Tibial artery (tissue), 4 donors: ENCODE measurements at regions not wholly inside any gene's neighbourhood (a gene's known extent, or its start where the extent isn't known, plus 50 kb on each side); places are given as distances from the start of the nearest gene placed in this dataset.

ENCODE experiments used
- DNase-seq, 2 donors: peaks; one replicate each; pipeline ENCODE4 v3.0.0-alpha.2; 2019
- H3K27ac ChIP-seq, 2 donors: fragments of 200-600 bp; sonication (generic) in 1 of 2; 1 replicate in 1 of 2; 2 replicates in 1 of 2; pipeline ENCODE4 v1.5.1; 2018 to 2019; ENCODE audit warnings: mild to moderate bottlenecking in 1 of 2
- H3K27me3 ChIP-seq, 2 donors: fragments of 200-600 bp; sonication (generic) in 1 of 2; one replicate each; pipeline versions ENCODE4 v1.5.1 to v1.6.0; 2016 to 2019
- H3K36me3 ChIP-seq, 3 donors: fragments of 200-600 bp; sonication (generic) in 2 of 3; one replicate each; pipeline ENCODE4 v1.5.1; 2016 to 2019; ENCODE audit warnings: mild to moderate bottlenecking in 2 of 3
- H3K4me1 ChIP-seq, 4 donors: fragments of 200-600 bp; sonication (generic) in 2 of 4; 1 replicate in 3 of 4; 2 replicates in 1 of 4; pipeline ENCODE4 v1.5.1; 2016 to 2019
- H3K4me3 ChIP-seq, 2 donors: fragments of 200-600 bp; sonication (generic) in 1 of 2; 1 replicate in 1 of 2; 2 replicates in 1 of 2; pipeline ENCODE4 v1.5.1; 2018 to 2019; ENCODE audit warnings: mild to moderate bottlenecking in 2 of 2
- H3K9me3 ChIP-seq, 3 donors: fragments of 200-600 bp; sonication (generic) in 1 of 3; one replicate each; pipeline ENCODE4 v1.5.1; 2016 to 2019
- intact Hi-C: fragments of 100-400 bp; cut with DNase I; formaldehyde crosslinking; loops from one replicate; pipeline ENCODE4 v1.15.0; 2023; ENCODE audit warnings: low total_unique reads
- TF ChIP-seq, protein P1 (sequence below), 2 experiments: fragments of 200-600 bp in 1 of 2; fragments of 450-650 bp in 1 of 2; IDR thresholded peaks; one replicate each; pipeline ENCODE4 v1.5.1; 2017 to 2019; ENCODE audit warnings: antibody characterized with exemption in 2 of 2, mild to moderate bottlenecking in 1 of 2, moderate library complexity in 1 of 2

DNA sequence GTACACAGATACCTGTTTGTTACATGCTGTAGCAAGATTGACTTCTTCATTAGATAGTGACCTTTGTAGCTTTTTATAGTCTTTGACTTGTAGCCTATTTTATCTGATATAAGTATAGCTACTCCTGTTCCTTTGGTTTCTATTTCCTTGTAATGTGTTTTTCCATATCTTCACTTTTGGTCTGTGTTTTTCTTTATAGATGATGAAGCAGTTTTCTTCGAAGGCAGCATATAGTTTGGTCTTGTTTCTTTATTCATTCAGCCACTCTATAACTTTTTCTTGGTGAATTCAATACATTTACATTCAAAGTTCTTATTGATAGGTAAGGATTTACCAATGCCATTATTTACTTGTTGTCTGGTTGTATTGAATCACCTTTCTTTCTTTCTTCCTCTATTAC lies 1357.3 kb upstream of the EYS start:
- H3K27ac ChIP-seq, result no peak overlapping the region
- intact Hi-C loops, result no loop called here
- no peak for DNase-seq
- H3K27me3 ChIP-seq, result no peaks in the 10 kb centered on the region
- TF ChIP-seq, protein P1, sequence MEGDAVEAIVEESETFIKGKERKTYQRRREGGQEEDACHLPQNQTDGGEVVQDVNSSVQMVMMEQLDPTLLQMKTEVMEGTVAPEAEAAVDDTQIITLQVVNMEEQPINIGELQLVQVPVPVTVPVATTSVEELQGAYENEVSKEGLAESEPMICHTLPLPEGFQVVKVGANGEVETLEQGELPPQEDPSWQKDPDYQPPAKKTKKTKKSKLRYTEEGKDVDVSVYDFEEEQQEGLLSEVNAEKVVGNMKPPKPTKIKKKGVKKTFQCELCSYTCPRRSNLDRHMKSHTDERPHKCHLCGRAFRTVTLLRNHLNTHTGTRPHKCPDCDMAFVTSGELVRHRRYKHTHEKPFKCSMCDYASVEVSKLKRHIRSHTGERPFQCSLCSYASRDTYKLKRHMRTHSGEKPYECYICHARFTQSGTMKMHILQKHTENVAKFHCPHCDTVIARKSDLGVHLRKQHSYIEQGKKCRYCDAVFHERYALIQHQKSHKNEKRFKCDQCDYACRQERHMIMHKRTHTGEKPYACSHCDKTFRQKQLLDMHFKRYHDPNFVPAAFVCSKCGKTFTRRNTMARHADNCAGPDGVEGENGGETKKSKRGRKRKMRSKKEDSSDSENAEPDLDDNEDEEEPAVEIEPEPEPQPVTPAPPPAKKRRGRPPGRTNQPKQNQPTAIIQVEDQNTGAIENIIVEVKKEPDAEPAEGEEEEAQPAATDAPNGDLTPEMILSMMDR (IDR thresholded peaks at IDR 0.05), result no peak
- no peaks in the 10 kb centered on the region for H3K4me1 ChIP-seq
- peaks cover 0 to 5% (median 0%) of the 10 kb centered on the region in 3 donors for H3K9me3 ChIP-seq
- no peaks in the 10 kb centered on the region for H3K36me3 ChIP-seq
- H3K4me3 ChIP-seq, result no peak overlapping the region

DNA sequence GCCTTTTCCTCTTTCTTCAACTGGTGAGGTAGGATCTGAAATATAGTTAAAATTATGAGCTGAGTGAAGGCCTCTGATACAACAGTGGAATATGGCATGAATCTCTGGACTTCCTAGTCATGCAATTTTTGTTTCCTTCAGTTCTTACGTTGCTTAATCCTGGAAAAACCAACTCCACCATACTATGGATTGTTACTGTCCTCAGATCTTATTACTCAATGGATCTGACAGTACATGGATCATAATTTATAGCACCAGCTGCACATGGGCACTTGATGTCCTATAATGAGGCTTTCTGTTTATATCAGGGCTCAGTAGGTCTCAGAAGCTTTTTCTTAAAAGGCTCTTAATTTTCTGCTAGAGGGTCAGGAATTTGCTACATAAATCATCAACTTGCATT lies 1341.0 kb upstream of the EYS start:
- no peaks in the 10 kb centered on the region for H3K27me3 ChIP-seq
- intact Hi-C loops, result no loop called here
- no peak overlapping the region for H3K27ac ChIP-seq
- H3K36me3 ChIP-seq, result no peaks in the 10 kb centered on the region
- TF ChIP-seq, protein P1 (IDR thresholded peaks at IDR 0.05), result no peak
- H3K4me1 ChIP-seq, result no peaks in the 10 kb centered on the region
- no peaks in the 10 kb centered on the region for H3K9me3 ChIP-seq
- no peak for DNase-seq
- H3K4me3 ChIP-seq, result no peak overlapping the region

DNA sequence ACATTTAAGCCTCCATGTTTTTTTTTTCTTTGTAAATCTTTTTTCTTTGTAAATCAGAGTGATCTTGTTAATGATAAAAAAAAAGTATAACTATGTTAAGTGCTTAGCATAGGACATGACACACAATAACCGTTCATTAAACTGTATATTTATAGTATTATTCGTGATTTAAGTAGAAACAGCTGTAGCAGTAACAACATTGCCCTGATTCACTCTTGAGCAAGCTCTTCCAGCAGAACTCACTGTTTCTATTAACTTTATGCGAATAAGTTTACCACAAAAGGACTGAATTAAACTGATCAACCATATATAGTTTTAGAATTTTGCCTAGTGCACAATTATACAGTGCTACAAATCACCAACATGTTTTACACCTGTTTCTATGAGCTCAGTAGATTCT lies 1338.0 kb upstream of the EYS start:
- Histone ChIP-seq H3K4me1 (no peaks in the 10 kb centered on the region), H3K9me3 (no peaks in the 10 kb centered on the region), H3K4me3 (no peak overlapping the region), H3K27ac (no peak overlapping the region), H3K27me3 (no peaks in the 10 kb centered on the region), H3K36me3 (no peaks in the 10 kb centered on the region)
- TF ChIP-seq, protein P1 (IDR thresholded peaks at IDR 0.05), result no peak
- no peak for DNase-seq
- intact Hi-C loops, result no loop called here

DNA sequence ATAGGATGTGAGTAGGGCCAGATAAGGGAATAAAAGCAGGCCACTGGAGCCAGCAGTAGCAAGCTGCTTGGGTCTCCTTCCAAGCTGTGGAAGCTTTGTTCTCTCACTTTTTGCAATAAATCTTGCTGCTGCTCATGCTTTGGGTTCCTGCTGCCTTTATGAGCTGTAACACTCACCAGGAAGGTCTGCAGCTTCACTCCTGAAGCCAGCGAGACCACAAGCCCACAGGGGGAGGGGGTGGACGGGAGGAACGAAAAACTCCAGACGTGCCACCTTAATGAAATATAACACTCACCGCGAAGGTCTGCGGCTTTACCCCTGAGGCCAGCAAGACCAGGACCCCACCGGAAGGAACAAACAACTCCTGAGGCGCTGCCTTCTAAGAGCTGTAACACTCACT lies 1324.4 kb upstream of the EYS start:
- no peak for DNase-seq
- H3K9me3 ChIP-seq, result no peaks in the 10 kb centered on the region
- intact Hi-C loops, result no loop called here
- no peak overlapping the region for H3K27ac ChIP-seq
- H3K27me3 ChIP-seq, result no peaks in the 10 kb centered on the region
- H3K4me1 ChIP-seq, result no peaks in the 10 kb centered on the region
- H3K4me3 ChIP-seq, result no peak overlapping the region
- no peaks in the 10 kb centered on the region for H3K36me3 ChIP-seq
- TF ChIP-seq, protein P1 (IDR thresholded peaks at IDR 0.05), result no peak

DNA sequence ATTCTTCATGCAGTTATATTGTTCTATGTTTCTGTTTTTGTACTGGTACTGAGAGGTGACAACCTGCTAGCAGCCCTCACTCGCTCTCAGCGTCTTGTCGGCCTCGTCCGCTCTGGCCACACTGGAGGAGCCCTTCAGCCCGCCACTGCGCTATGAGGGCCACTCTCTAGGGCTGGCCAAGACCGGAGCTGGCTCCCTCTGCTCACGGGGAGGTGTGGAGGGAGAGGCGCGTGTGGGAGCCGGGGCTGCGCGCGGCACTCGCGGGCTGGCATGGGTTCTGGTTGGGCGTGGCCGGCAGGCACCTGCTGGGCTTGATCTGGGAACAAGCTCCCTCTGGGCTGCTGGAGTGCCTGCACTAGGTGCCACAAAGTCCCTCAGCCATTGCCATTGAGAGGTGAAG lies 1323.8 kb upstream of the EYS start:
- Histone ChIP-seq H3K4me1 (no peaks in the 10 kb centered on the region), H3K27ac (no peak overlapping the region), H3K27me3 (no peaks in the 10 kb centered on the region), H3K36me3 (no peaks in the 10 kb centered on the region), H3K9me3 (no peaks in the 10 kb centered on the region), H3K4me3 (no peak overlapping the region)
- intact Hi-C loops, result no loop called here
- TF ChIP-seq, protein P1 (IDR thresholded peaks at IDR 0.05), result no peak
- DNase-seq, result no peak

DNA sequence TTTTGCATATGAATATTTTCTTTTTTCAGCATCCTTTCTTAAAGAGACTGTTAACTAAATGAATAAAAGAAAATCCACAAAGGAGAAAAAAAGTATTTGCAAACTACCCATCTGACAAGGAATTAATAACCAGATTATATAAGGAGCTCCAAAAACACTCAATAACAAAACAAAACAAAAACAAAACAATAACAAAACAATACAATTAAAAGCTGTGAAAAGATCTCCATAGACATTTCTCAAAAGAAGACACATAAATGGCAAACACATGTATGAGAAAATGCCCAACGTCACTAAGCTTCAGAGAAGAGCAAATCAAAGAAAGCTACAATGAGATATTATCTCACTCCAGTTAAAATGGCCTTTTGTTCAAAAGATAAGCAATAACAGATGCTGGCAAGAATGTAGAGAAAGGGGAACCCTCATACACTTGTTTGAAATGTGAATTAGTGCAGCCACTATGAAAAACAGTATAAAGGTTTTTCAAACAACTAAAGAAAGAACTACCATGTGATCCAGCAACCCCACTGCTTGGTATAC lies 1310.0 kb upstream of the EYS start:
- Histone ChIP-seq H3K27me3 (no peaks in the 10 kb centered on the region), H3K4me3 (no peak overlapping the region), H3K4me1 (no peaks in the 10 kb centered on the region), H3K9me3 (no peaks in the 10 kb centered on the region), H3K36me3 (no peaks in the 10 kb centered on the region), H3K27ac (no peak overlapping the region)
- TF ChIP-seq, protein P1 (IDR thresholded peaks at IDR 0.05), result no peak
- intact Hi-C loops, result no loop called here
- no peak for DNase-seq
